ENCODE measurements at regions not wholly inside any gene's neighbourhood (a gene's known extent, or its start where the extent isn't known, plus 50 kb on each side); places are given as distances from the start of the nearest gene placed in this dataset.
"Not testable (repeated sequence)": the region's sequence is repeated elsewhere in the genome, so short reads cannot be mapped to it uniquely, and the experiment has no call there.

GRCh38 chr7:37550872-37551271, 102.2 kb upstream of the ELMO1 start:
- TF ChIP-seq ZNF837 (tag by site-specific recombination; IDR thresholded peaks at IDR 0.05) (no peak), HOXD13 (CRISPR knock-in tag; IDR thresholded peaks at IDR 0.05; ENCODE audit: borderline replicate concordance) (no peak), OVOL3 (tag by site-specific recombination; IDR thresholded peaks at IDR 0.05) (no peak), ZNF37A (tag by site-specific recombination; IDR thresholded peaks at IDR 0.05) (no peak), ZSCAN4 (tag by site-specific recombination; IDR thresholded peaks at IDR 0.05) (no peak), BCL11B (tag by site-specific recombination; IDR thresholded peaks at IDR 0.05; ENCODE audit: low read depth) (no peak), RBAK (tag by site-specific recombination; IDR thresholded peaks at IDR 0.05) (no peak), ZNF311 (tag by site-specific recombination; IDR thresholded peaks at IDR 0.05; ENCODE audit: borderline replicate concordance) (no peak)
- Histone ChIP-seq H3K4me3 (ENCODE audit: low read depth, low read length) (no peak overlapping the region), H3K27ac (ENCODE audit: extremely low read depth, low read depth, low read length) (no peak overlapping the region), H3K9me3 (ENCODE audit: control insufficient read depth, insufficient read depth, low read depth, low read length) (no peaks in the 10 kb centered on the region), H3K36me3 (ENCODE audit: control insufficient read depth in 2 of 2, insufficient read depth in 1 of 2, low read length in 2 of 2) (no peaks in the 10 kb centered on the region), H3K4me1 (ENCODE audit: control insufficient read depth, insufficient read depth, low read length) (peaks cover 20% of the 10 kb centered on the region)
- CTCF ChIA-PET = no interaction called here
- POLR2A ChIA-PET = no interaction called here

DNA sequence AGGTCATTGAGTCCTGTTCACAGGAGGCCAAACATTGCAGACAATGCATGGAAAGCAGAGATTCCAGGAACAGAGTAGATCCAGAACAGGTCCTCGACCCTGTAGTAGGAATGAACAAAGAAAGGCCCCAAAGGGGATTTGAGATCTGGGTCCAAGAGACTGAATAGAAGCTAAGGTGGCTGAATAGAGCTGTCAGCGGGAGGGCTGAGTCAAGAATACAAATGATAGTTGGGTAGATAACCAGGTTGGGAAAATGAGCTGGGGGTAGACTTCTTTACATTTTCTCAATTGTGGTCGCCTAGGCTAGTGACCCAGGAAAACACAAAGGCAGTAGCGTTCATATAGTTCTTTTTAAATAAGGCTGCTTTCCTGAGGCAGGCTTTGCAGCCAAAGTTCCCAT, 103.4 kb upstream of the ELMO1 start:
- Histone ChIP-seq H3K27ac (ENCODE audit: extremely low read depth, low read depth, low read length) (no peak overlapping the region), H3K9me3 (ENCODE audit: control insufficient read depth, insufficient read depth, low read depth, low read length) (no peaks in the 10 kb centered on the region), H3K4me3 (ENCODE audit: low read depth, low read length) (no peak overlapping the region), H3K4me1 (ENCODE audit: control insufficient read depth, insufficient read depth, low read length) (peaks cover 16% of the 10 kb centered on the region), H3K36me3 (ENCODE audit: control insufficient read depth in 2 of 2, insufficient read depth in 1 of 2, low read length in 2 of 2) (no peaks in the 10 kb centered on the region)
- ChIA-PET CTCF (no interaction called here), POLR2A (no interaction called here)
- TF ChIP-seq ZNF132 (tag by site-specific recombination; IDR thresholded peaks at IDR 0.05; ENCODE audit: borderline replicate concordance) = no peak
- TF ChIP-seq SP7 (tag by site-specific recombination; IDR thresholded peaks at IDR 0.05) = no peak
- TF ChIP-seq ZSCAN16 (tag by site-specific recombination; IDR thresholded peaks at IDR 0.05) = no peak
- no peak for TF ChIP-seq ZNF785 (tag by site-specific recombination; IDR thresholded peaks at IDR 0.05)
- TF ChIP-seq ZNF623 (tag by site-specific recombination; IDR thresholded peaks at IDR 0.05) = no peak
- no peak for TF ChIP-seq ZNF585B (tag by site-specific recombination; IDR thresholded peaks at IDR 0.05)
- no peak for TF ChIP-seq REST (tag by site-specific recombination; IDR thresholded peaks at IDR 0.05)
- TF ChIP-seq, protein P1, sequence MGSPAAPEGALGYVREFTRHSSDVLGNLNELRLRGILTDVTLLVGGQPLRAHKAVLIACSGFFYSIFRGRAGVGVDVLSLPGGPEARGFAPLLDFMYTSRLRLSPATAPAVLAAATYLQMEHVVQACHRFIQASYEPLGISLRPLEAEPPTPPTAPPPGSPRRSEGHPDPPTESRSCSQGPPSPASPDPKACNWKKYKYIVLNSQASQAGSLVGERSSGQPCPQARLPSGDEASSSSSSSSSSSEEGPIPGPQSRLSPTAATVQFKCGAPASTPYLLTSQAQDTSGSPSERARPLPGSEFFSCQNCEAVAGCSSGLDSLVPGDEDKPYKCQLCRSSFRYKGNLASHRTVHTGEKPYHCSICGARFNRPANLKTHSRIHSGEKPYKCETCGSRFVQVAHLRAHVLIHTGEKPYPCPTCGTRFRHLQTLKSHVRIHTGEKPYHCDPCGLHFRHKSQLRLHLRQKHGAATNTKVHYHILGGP (tag by site-specific recombination; IDR thresholded peaks at IDR 0.05) = no peak
- no peak for TF ChIP-seq MZF1 (tag by site-specific recombination; IDR thresholded peaks at IDR 0.05; ENCODE audit: borderline replicate concordance)
- no peak for TF ChIP-seq ZNF596 (tag by site-specific recombination; IDR thresholded peaks at IDR 0.05)
- TF ChIP-seq CTCF (tag by site-specific recombination; IDR thresholded peaks at IDR 0.05) = no peak
- TF ChIP-seq ZNF660 (tag by site-specific recombination; IDR thresholded peaks at IDR 0.05) = no peak

- H3K9me3 ChIP-seq (ENCODE audit: control insufficient read depth, insufficient read depth, low read depth, low read length); H3K36me3 ChIP-seq (ENCODE audit: control insufficient read depth in 2 of 2, insufficient read depth in 1 of 2, low read length in 2 of 2); POLR2A ChIA-PET; CTCF ChIA-PET; H3K27ac ChIP-seq (ENCODE audit: extremely low read depth, low read depth, low read length); H3K4me3 ChIP-seq (ENCODE audit: low read depth, low read length): not testable (repeated sequence)
- peaks cover 13% of the 10 kb centered on the region for H3K4me1 ChIP-seq (ENCODE audit: control insufficient read depth, insufficient read depth, low read length)
These were observed 103.8 kb upstream of the ELMO1 start for GRCh38 chr7:37552439-37552838.

Measured in HEK293 (cell line).